Kidney (tissue), 13 donors: ENCODE measurements at regions not wholly inside any gene's neighbourhood (a gene's known extent, or its start where the extent isn't known, plus 50 kb on each side); places are given as distances from the start of the nearest gene placed in this dataset.
A peak's percentile ranks its signal among the peaks of the same experiment; 100 is the strongest.

Experiments
- DNase-seq, 5 donors: peaks; one replicate each; pipeline ENCODE4 v3.0.0-alpha.2; 2013 to 2020
- FAIRE-seq: peaks from 2 replicates; lab custom pipeline; 2012; peaks lifted over from hg19 to GRCh38; lab: Jason Lieb, UNC
- H3K27ac ChIP-seq, 2 donors: one replicate each; pipeline ENCODE4 v1.7.0; 2013; ENCODE audit warnings: low read depth in 2 of 2, low read length in 2 of 2, inconsistent platforms in 1 of 2
- H3K27me3 ChIP-seq: one replicate; pipeline ENCODE4 v1.7.1; 2013; ENCODE audit warnings: low read length, inconsistent platforms; ENCODE audit not compliant: control insufficient read depth, insufficient read depth
- H3K36me3 ChIP-seq, 3 donors: one replicate each; pipeline versions ENCODE4 v1.7.0 to v1.7.1; 2013; ENCODE audit warnings: low read length in 3 of 3, control low read depth in 1 of 3, inconsistent platforms in 1 of 3; ENCODE audit not compliant: insufficient read depth in 3 of 3, control insufficient read depth in 2 of 3
- H3K4me1 ChIP-seq, 3 donors: one replicate each; pipeline versions ENCODE4 v1.7.0 to v1.7.1; 2013; ENCODE audit warnings: low read length in 3 of 3, inconsistent platforms in 1 of 3, low read depth in 1 of 3; ENCODE audit not compliant: control insufficient read depth in 2 of 3, insufficient read depth in 2 of 3
- H3K4me3 ChIP-seq, 3 donors: one replicate each; pipeline versions ENCODE4 v1.7.0 to v1.8.1; 2013; ENCODE audit warnings: low read length in 3 of 3, control low read depth in 1 of 3, inconsistent platforms in 1 of 3
- H3K9ac ChIP-seq, 3 donors: one replicate each; pipeline versions ENCODE4 v1.7.0 to v1.7.1; 2013; ENCODE audit warnings: low read length in 3 of 3, control low read depth in 1 of 3, inconsistent platforms in 1 of 3
- H3K9me3 ChIP-seq, 3 donors: one replicate each; pipeline versions ENCODE4 v1.7.0 to v1.7.1; 2013; ENCODE audit warnings: low read length in 3 of 3, control low read depth in 1 of 3, inconsistent platforms in 1 of 3; ENCODE audit not compliant: control insufficient read depth in 2 of 3, insufficient read depth in 1 of 3
- intact Hi-C: fragments of 100-400 bp; cut with DNase I; formaldehyde crosslinking; loops from one replicate; pipeline ENCODE4 v1.11.1; 2022
- TF ChIP-seq, protein P1 (sequence below): IDR thresholded peaks from 3 replicates; pipeline ENCODE4 v1.5.1; 2012; ENCODE audit warnings: mild to moderate bottlenecking, moderate library complexity, borderline replicate concordance; ENCODE audit not compliant: insufficient read depth; ENCODE audit errors: extremely low read depth
- donor health status: control.
- donor health status: control.
- donor health status: control.
- donor health status: control.
- donor health status: control.
- donor health status: DM: yes; HTN: yes; CAD: no.
- donor health status: Normal renal cell carcinoma (clear cell type).

DNA sequence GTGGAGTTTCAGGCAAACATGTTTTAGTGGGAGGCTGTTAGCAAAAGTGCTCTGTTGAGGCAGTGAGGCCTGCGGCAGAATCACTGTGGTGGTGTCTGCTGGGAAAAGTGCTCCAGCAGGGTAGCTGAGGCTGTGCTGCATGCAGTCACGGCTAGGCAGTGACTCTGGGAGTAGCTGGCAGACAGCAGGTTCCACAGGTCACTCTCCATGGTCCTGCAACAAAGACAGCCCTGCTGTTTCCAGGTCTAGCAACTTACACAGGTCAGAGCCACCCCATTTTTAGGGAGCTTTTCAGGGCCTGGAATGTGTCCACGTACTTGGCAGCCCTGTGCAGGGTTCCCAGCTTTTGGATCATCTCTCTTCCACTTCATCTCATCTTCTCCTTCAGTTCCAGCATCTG is 184.3 kb downstream of the NAA11 start:
- peaks cover 0 to 8% (median 0%) of the 10 kb centered on the region in 3 donors for H3K9me3 ChIP-seq
- H3K27me3 ChIP-seq, result no peaks in the 10 kb centered on the region
- peak in 4 of 5 donors; percentile 29 to 42 (median 31) for DNase-seq
- no peak overlapping the region for H3K4me3 ChIP-seq
- intact Hi-C loops, result no loop called here
- H3K9ac ChIP-seq, result no peak overlapping the region
- TF ChIP-seq, protein P1, sequence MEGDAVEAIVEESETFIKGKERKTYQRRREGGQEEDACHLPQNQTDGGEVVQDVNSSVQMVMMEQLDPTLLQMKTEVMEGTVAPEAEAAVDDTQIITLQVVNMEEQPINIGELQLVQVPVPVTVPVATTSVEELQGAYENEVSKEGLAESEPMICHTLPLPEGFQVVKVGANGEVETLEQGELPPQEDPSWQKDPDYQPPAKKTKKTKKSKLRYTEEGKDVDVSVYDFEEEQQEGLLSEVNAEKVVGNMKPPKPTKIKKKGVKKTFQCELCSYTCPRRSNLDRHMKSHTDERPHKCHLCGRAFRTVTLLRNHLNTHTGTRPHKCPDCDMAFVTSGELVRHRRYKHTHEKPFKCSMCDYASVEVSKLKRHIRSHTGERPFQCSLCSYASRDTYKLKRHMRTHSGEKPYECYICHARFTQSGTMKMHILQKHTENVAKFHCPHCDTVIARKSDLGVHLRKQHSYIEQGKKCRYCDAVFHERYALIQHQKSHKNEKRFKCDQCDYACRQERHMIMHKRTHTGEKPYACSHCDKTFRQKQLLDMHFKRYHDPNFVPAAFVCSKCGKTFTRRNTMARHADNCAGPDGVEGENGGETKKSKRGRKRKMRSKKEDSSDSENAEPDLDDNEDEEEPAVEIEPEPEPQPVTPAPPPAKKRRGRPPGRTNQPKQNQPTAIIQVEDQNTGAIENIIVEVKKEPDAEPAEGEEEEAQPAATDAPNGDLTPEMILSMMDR, result no peak
- no peaks in the 10 kb centered on the region for H3K36me3 ChIP-seq
- no peak for FAIRE-seq
- H3K27ac ChIP-seq, result no peak overlapping the region
- no peaks in the 10 kb centered on the region for H3K4me1 ChIP-seq

DNA sequence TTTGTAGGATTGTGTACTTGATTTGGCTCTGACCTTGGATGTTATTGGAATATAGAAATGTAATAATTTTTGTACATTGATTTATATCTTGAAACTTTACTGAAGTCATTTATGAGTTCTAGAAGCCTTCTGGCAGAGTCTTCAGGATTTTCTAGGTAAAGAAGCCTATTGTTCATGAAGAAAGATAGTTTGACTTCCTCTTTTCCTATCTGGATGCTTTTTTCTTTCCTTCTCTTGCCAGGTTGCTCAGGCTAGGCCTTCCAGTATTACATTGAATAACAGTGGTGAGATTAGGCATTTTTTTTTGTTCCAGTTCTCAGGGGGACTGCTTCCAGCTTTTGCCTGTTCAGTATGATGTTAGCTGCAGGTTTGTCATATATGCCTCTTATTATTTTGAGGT is 191.1 kb downstream of the NAA11 start:
- H3K9me3 ChIP-seq, result no peaks in the 10 kb centered on the region
- intact Hi-C loops, result no loop called here
- no peak overlapping the region for H3K4me3 ChIP-seq
- no peaks in the 10 kb centered on the region for H3K4me1 ChIP-seq
- FAIRE-seq (no peak), DNase-seq (no peak)
- H3K27ac ChIP-seq, result no peak overlapping the region
- no peaks in the 10 kb centered on the region for H3K36me3 ChIP-seq
- H3K9ac ChIP-seq, result no peak overlapping the region
- H3K27me3 ChIP-seq, result no peaks in the 10 kb centered on the region
- TF ChIP-seq, protein P1, result no peak

DNA sequence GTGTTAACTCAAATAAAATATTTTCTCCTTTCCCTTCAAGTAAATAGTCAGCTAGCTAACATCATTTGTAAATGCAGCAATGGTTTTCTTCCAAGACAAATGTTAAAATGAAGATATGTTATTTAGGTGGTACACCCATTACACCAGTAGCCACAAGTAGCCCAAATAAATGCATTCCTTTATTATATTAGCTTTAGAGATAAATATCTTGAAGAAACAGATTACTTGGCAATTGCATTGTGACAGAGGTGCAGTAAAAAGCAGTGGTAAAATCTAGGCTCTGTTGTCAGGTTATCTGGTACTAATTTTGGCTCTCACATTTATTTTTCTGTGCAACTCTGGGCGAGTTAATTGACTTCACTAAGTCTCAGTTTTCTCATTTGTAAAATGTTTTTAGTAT is 193.0 kb downstream of the NAA11 start:
- TF ChIP-seq, protein P1, result no peak
- intact Hi-C loops, result no loop called here
- DNase-seq, result no peak
- Histone ChIP-seq H3K9ac (no peak overlapping the region), H3K36me3 (no peaks in the 10 kb centered on the region), H3K27me3 (no peaks in the 10 kb centered on the region), H3K9me3 (peaks cover 0 to 2% (median 0%) of the 10 kb centered on the region in 3 donors), H3K27ac (no peak overlapping the region), H3K4me1 (no peaks in the 10 kb centered on the region), H3K4me3 (no peak overlapping the region)
- no peak for FAIRE-seq

DNA sequence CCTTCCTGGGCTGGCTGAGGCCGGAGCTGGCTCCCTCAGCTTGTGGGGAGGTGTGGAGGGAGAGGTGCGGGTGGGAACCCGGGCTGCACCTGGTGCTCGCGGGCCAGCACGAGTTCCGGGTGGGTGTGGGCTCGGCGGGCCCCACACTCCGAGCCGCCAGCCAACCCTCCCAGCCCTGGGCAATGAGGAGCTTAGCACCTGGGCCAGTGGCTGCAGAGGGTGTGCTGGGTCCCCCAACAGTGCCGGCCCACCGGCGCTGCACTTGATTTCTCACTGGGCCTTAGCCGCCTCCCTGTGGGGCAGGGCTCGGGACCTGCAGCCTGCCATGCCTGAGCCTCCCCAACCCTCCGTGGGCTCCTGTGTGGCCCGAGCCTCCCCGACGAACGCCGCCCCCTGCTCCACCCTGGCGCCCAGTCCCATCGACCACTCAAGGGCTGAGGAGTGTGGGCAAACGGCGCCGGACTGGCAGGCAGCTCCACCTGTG is 182.7 kb upstream of the PAQR3 start:
- intact Hi-C loops, result no loop called here
- peak in 1 of 5 donors; percentile 55 for DNase-seq

More for the DNA sequence above, 182.7 kb upstream of the PAQR3 start:
- H3K27ac ChIP-seq, result no peak overlapping the region
- no peaks in the 10 kb centered on the region for H3K4me1 ChIP-seq
- TF ChIP-seq, protein P1, result no peak
- H3K9me3 ChIP-seq, result peaks cover 0 to 22% (median 6%) of the 10 kb centered on the region in 3 donors
- no peak for FAIRE-seq
- no peak overlapping the region for H3K9ac ChIP-seq
- no peak overlapping the region for H3K4me3 ChIP-seq
- no peaks in the 10 kb centered on the region for H3K36me3 ChIP-seq
- H3K27me3 ChIP-seq, result no peaks in the 10 kb centered on the region
